ENCODE measurements at regions not wholly inside any gene's neighbourhood (a gene's known extent, or its start where the extent isn't known, plus 50 kb on each side); places are given as distances from the start of the nearest gene placed in this dataset.

DNA sequence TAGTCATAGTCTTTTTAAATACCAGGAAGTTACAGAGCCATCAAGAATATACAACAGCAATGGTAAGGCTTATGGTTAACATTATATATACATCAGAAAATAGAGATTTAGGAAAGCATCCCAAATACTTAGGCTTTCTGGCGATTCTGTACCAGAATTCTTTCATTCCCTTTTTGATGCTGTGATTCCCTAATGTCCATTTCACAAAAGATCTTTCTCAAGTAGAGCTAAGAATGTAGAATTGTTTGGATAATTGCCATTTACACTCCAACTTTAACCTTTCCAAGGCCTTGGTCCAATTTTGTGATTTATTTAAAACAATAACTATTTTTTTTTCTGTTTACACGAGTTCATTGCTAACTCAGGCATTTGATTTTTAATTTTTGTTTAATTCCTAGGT is 422.2 kb downstream of the MTX2 start (continued):
- TF ChIP-seq ZNF354B (CRISPR knock-in tag; IDR thresholded peaks at IDR 0.05) (no peak), ZFX (CRISPR knock-in tag; IDR thresholded peaks at IDR 0.05; ENCODE audit: low read depth) (no peak), SPEN (CRISPR knock-in tag; IDR thresholded peaks at IDR 0.05; ENCODE audit: low read depth) (no peak), BHLHE40 (IDR thresholded peaks at IDR 0.05; ENCODE audit: low read length) (no peak), ZNF20 (CRISPR knock-in tag; IDR thresholded peaks at IDR 0.05) (no peak), KDM2A (CRISPR knock-in tag; IDR thresholded peaks at IDR 0.05; ENCODE audit: borderline replicate concordance, low read depth) (no peak)
- TF ChIP-seq, protein P1, sequence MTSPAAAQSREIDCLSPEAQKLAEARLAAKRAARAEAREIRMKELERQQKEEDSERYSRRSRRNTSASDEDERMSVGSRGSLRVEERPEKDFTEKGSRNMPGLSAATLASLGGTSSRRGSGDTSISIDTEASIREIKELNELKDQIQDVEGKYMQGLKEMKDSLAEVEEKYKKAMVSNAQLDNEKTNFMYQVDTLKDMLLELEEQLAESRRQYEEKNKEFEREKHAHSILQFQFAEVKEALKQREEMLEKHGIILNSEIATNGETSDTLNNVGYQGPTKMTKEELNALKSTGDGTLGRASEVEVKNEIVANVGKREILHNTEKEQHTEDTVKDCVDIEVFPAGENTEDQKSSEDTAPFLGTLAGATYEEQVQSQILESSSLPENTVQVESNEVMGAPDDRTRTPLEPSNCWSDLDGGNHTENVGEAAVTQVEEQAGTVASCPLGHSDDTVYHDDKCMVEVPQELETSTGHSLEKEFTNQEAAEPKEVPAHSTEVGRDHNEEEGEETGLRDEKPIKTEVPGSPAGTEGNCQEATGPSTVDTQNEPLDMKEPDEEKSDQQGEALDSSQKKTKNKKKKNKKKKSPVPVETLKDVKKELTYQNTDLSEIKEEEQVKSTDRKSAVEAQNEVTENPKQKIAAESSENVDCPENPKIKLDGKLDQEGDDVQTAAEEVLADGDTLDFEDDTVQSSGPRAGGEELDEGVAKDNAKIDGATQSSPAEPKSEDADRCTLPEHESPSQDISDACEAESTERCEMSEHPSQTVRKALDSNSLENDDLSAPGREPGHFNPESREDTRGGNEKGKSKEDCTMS (CRISPR knock-in tag; conservative IDR thresholded peaks at IDR 0.05) = no peak
- TF ChIP-seq, protein P2, sequence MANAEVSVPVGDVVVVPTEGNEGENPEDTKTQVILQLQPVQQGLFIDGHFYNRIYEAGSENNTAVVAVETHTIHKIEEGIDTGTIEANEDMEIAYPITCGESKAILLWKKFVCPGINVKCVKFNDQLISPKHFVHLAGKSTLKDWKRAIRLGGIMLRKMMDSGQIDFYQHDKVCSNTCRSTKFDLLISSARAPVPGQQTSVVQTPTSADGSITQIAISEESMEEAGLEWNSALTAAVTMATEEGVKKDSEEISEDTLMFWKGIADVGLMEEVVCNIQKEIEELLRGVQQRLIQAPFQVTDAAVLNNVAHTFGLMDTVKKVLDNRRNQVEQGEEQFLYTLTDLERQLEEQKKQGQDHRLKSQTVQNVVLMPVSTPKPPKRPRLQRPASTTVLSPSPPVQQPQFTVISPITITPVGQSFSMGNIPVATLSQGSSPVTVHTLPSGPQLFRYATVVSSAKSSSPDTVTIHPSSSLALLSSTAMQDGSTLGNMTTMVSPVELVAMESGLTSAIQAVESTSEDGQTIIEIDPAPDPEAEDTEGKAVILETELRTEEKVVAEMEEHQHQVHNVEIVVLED (CRISPR knock-in tag; IDR thresholded peaks at IDR 0.05; ENCODE audit: borderline replicate concordance) = no peak

DNA sequence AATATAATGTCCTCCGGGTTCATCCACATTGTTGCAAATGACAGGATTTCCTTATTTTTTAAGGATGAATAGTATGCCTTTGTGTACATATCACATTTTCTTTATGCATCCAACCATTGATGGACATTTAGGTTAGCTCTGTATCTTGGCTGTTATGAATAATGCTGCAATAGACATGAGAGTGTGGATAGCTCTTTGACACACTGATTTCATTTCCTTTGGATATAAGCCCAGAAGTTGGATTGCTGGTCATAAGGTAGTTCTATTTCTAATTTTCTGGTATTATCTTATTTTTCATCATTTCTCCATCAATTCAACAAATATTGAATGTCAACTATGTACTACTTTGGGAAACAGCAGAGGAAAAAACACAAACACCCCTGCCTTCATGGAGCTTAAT is 423.3 kb downstream of the MTX2 start:
- H3K36me3 ChIP-seq (replicated peaks in 1 of 2; ENCODE audit: control insufficient read depth in 1 of 2, insufficient read depth in 2 of 2, low read length in 2 of 2) = no peaks in the 10 kb centered on the region
- ATAC-seq (no peak), FAIRE-seq (no peak), DNase-seq (ENCODE audit: low spot score) (no peak)
- no peak overlapping the region for H3K4me3 ChIP-seq (replicated peaks in 1 of 3; ENCODE audit: insufficient read depth in 1 of 3, low read depth in 2 of 3, low read length in 3 of 3)
- H3K4me1 ChIP-seq (ENCODE audit: insufficient read depth, low read length) = no peaks in the 10 kb centered on the region
- no TSS peak for BruUV-seq (replicated peaks)
- no peaks in the 10 kb centered on the region for H3K9me3 ChIP-seq (ENCODE audit: low read length)
- no peak for TF ChIP-seq HMG20B (CRISPR knock-in tag; conservative IDR thresholded peaks at IDR 0.05)
- TF ChIP-seq, protein P3, sequence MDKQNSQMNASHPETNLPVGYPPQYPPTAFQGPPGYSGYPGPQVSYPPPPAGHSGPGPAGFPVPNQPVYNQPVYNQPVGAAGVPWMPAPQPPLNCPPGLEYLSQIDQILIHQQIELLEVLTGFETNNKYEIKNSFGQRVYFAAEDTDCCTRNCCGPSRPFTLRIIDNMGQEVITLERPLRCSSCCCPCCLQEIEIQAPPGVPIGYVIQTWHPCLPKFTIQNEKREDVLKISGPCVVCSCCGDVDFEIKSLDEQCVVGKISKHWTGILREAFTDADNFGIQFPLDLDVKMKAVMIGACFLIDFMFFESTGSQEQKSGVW (CRISPR knock-in tag; IDR thresholded peaks at IDR 0.05; ENCODE audit: borderline replicate concordance) = no peak
- TF ChIP-seq, protein P4, sequence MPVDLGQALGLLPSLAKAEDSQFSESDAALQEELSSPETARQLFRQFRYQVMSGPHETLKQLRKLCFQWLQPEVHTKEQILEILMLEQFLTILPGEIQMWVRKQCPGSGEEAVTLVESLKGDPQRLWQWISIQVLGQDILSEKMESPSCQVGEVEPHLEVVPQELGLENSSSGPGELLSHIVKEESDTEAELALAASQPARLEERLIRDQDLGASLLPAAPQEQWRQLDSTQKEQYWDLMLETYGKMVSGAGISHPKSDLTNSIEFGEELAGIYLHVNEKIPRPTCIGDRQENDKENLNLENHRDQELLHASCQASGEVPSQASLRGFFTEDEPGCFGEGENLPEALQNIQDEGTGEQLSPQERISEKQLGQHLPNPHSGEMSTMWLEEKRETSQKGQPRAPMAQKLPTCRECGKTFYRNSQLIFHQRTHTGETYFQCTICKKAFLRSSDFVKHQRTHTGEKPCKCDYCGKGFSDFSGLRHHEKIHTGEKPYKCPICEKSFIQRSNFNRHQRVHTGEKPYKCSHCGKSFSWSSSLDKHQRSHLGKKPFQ (CRISPR knock-in tag; IDR thresholded peaks at IDR 0.05; ENCODE audit: insufficient replicate concordance) = no peak
- no peaks in the 10 kb centered on the region for H4K20me1 ChIP-seq (ENCODE audit: insufficient read depth, low read length)
- in situ Hi-C loops (cut with HindIII; ENCODE audit: extremely low pct_ligation_motif_present, low pct_unique_long_range_greater_than_20kb) (no loop called here), intact Hi-C loops (cut with micrococcal nuclease; ENCODE audit: unreplicated experiment) (no loop called here)
- 63% methylated on average over 1 of the region's 1 CpG for whole genome bisulfite sequencing (ENCODE audit: low lambda C conversion rate)
- POLR2A ChIA-PET = no interaction called here
- CTCF ChIA-PET (ENCODE audit: low intra/inter-chr PET ratio, low total read pairs) = no interaction called here
- H3K4me2 ChIP-seq (ENCODE audit: low read depth, low read length) = no peak overlapping the region
- H3K9ac ChIP-seq (ENCODE audit: insufficient read depth, low read depth, low read length) = no peak overlapping the region
- H3K27me3 ChIP-seq (ENCODE audit: control insufficient read depth in 1 of 2, insufficient read depth in 2 of 2, low read length in 2 of 2) = no peaks in the 10 kb centered on the region; a peak in 1 of 5 replicates
- no peaks in the 10 kb centered on the region for H3K79me2 ChIP-seq (ENCODE audit: insufficient read depth, low read length)
- no peak overlapping the region for H3K27ac ChIP-seq (ENCODE audit: extremely low read length, insufficient read depth, low read length)
- no peak overlapping the region for H2AFZ ChIP-seq (ENCODE audit: low read length)

Measured in HepG2 (cell line).